Fibroblast of lung (primary cell): ENCODE measurements at regions not wholly inside any gene's neighbourhood (a gene's known extent, or its start where the extent isn't known, plus 50 kb on each side); places are given as distances from the start of the nearest gene placed in this dataset.
A peak's percentile ranks its signal among the peaks of the same experiment; 100 is the strongest.

ENCODE experiments used
- DNase-seq, 2 donors: peaks; one replicate each; pipeline versions ENCODE4 v3.0.0 to v3.0.0-alpha.2; 2010; ENCODE audit warnings: low read depth in 2 of 2
- H2AFZ ChIP-seq: 2 replicates; pipeline ENCODE4 v1.5.1; 2012; ENCODE audit warnings: low read length, control low read depth, inconsistent platforms
- H3K27ac ChIP-seq: 2 replicates; pipeline ENCODE4 v1.5.1; 2011; ENCODE audit warnings: low read length, control low read depth; ENCODE audit not compliant: insufficient read depth
- H3K27me3 ChIP-seq: 2 replicates; pipeline ENCODE4 v1.5.1; 2011; ENCODE audit warnings: mild to moderate bottlenecking, low read length; ENCODE audit not compliant: control insufficient read depth, insufficient read depth
- H3K36me3 ChIP-seq: 2 replicates; pipeline ENCODE4 v1.5.1; 2011; ENCODE audit warnings: low read length; ENCODE audit not compliant: control insufficient read depth, insufficient read depth
- H3K4me1 ChIP-seq: 2 replicates; pipeline ENCODE4 v1.5.1; 2011; ENCODE audit warnings: low read length; ENCODE audit not compliant: control insufficient read depth, insufficient read depth; ENCODE audit errors: extremely low read depth
- H3K4me2 ChIP-seq: 2 replicates; pipeline ENCODE4 v1.5.1; 2011; ENCODE audit warnings: low read length, control low read depth; ENCODE audit not compliant: insufficient read depth; ENCODE audit errors: extremely low read depth
- H3K4me3 ChIP-seq, 4 experiments: fragments of 200-600 bp in 1 of 4; sonication (generic) in 1 of 4; replicated peaks in 1 of 4; 2 replicates each; pipeline ENCODE4 v1.5.1; 2011 to 2016; ENCODE audit warnings: low read length in 4 of 4, low read depth in 3 of 4, mild to moderate bottlenecking in 3 of 4, control low read depth in 2 of 4, inconsistent platforms in 1 of 4, mixed read lengths in 1 of 4; ENCODE audit not compliant: insufficient read depth in 1 of 4; ENCODE audit errors: control extremely low read depth in 1 of 4
- H3K79me2 ChIP-seq: 2 replicates; pipeline ENCODE4 v1.5.1; 2012; ENCODE audit warnings: mild to moderate bottlenecking, low read length, inconsistent platforms; ENCODE audit not compliant: control insufficient read depth, insufficient read depth
- H3K9ac ChIP-seq: 2 replicates; pipeline ENCODE4 v1.5.1; 2011; ENCODE audit warnings: mild to moderate bottlenecking, low read length, control low read depth; ENCODE audit not compliant: insufficient read depth
- H3K9me3 ChIP-seq: 2 replicates; pipeline ENCODE4 v1.5.1; 2012; ENCODE audit warnings: low read depth, low read length; ENCODE audit not compliant: control insufficient read depth, insufficient read depth
- H4K20me1 ChIP-seq: 2 replicates; pipeline ENCODE4 v1.5.1; 2011; ENCODE audit warnings: low read length; ENCODE audit not compliant: control insufficient read depth, insufficient read depth; ENCODE audit errors: extremely low read depth
- EZH2 ChIP-seq: IDR thresholded peaks from 2 replicates; pipeline ENCODE4 v1.5.1; 2012; ENCODE audit warnings: low read length, control low read depth, mild to moderate bottlenecking; ENCODE audit errors: missing control alignments
- TF ChIP-seq, protein P1 (sequence below), 2 donors: IDR thresholded peaks in 1 of 2; conservative IDR thresholded peaks in 1 of 2; 1 replicate in 1 of 2; 2 replicates in 1 of 2; pipeline ENCODE4 v1.5.1; 2011 to 2012; ENCODE audit warnings: low read length in 2 of 2, control low read depth in 1 of 2, inconsistent platforms in 1 of 2, low read depth in 1 of 2, mild to moderate bottlenecking in 1 of 2

DNA sequence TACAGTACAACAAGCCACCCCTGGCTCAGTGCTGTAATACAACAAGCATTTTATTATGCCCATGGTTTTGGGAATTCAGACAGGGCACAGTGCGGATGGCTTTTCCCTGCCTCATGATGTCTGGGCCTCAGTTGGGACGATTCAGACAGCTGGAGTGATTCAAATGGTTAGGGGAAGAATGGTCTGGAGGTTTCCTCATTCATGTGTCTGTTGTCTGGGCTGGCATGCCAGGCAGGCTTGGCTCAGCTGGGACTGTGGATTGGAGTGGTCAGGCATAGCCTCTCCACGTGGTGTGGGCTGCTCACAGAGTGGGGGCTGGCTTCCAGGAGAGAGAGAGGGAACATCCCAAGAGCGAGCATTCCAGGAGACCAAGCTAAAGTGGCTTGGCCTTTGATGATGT is 164.4 kb downstream of the C11orf91 start:
- DNase-seq: no peak
- no peak overlapping the region for H2AFZ ChIP-seq

DNA sequence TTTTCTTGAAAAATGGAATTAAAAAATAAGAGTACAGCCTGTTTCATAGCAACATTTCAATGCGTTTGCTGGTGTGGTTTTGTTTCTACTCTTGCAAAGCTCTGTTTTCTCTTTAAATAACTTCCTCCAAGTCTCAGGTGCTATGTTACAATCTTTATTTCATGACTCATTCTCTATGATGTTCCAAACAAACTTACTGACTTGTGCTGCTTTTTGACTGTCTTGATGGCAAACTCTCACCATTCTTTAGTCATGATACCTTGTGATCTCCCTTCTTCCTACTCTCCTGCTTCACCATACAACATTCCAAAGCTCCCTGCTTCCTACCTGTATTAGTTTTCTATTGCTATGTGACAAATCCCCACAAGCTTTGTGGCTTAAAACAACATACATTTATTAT is 166.1 kb downstream of the C11orf91 start:
- Histone ChIP-seq H4K20me1 (no peaks in the 10 kb centered on the region), H3K4me3 (no peak overlapping the region), H3K4me1 (no peaks in the 10 kb centered on the region), H3K79me2 (no peaks in the 10 kb centered on the region), H3K4me2 (no peak overlapping the region), H3K27ac (no peak overlapping the region), H3K27me3 (no peaks in the 10 kb centered on the region), H2AFZ (no peak overlapping the region), H3K36me3 (no peaks in the 10 kb centered on the region), H3K9me3 (no peaks in the 10 kb centered on the region), H3K9ac (no peak overlapping the region)
- TF ChIP-seq, protein P1, sequence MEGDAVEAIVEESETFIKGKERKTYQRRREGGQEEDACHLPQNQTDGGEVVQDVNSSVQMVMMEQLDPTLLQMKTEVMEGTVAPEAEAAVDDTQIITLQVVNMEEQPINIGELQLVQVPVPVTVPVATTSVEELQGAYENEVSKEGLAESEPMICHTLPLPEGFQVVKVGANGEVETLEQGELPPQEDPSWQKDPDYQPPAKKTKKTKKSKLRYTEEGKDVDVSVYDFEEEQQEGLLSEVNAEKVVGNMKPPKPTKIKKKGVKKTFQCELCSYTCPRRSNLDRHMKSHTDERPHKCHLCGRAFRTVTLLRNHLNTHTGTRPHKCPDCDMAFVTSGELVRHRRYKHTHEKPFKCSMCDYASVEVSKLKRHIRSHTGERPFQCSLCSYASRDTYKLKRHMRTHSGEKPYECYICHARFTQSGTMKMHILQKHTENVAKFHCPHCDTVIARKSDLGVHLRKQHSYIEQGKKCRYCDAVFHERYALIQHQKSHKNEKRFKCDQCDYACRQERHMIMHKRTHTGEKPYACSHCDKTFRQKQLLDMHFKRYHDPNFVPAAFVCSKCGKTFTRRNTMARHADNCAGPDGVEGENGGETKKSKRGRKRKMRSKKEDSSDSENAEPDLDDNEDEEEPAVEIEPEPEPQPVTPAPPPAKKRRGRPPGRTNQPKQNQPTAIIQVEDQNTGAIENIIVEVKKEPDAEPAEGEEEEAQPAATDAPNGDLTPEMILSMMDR (conservative IDR thresholded peaks at IDR 0.05 in 1 of 2, IDR thresholded peaks at IDR 0.05 in 1 of 2; ENCODE audit: low read depth in 1 of 2, low read length in 2 of 2): no peak
- no peak for TF ChIP-seq EZH2
- DNase-seq: peak in 1 of 2 donors; percentile 53

More for the DNA sequence above, 164.4 kb downstream of the C11orf91 start:
- Histone ChIP-seq H3K4me1 (no peaks in the 10 kb centered on the region), H3K4me3 (no peak overlapping the region), H3K9ac (no peak overlapping the region), H3K4me2 (no peak overlapping the region), H3K36me3 (no peaks in the 10 kb centered on the region), H3K9me3 (no peaks in the 10 kb centered on the region), H3K79me2 (no peaks in the 10 kb centered on the region), H4K20me1 (no peaks in the 10 kb centered on the region), H3K27ac (no peak overlapping the region), H3K27me3 (no peaks in the 10 kb centered on the region)
- TF ChIP-seq EZH2: no peak
- TF ChIP-seq, protein P1 (conservative IDR thresholded peaks at IDR 0.05 in 1 of 2, IDR thresholded peaks at IDR 0.05 in 1 of 2; ENCODE audit: low read depth in 1 of 2, low read length in 2 of 2): no peak

DNA sequence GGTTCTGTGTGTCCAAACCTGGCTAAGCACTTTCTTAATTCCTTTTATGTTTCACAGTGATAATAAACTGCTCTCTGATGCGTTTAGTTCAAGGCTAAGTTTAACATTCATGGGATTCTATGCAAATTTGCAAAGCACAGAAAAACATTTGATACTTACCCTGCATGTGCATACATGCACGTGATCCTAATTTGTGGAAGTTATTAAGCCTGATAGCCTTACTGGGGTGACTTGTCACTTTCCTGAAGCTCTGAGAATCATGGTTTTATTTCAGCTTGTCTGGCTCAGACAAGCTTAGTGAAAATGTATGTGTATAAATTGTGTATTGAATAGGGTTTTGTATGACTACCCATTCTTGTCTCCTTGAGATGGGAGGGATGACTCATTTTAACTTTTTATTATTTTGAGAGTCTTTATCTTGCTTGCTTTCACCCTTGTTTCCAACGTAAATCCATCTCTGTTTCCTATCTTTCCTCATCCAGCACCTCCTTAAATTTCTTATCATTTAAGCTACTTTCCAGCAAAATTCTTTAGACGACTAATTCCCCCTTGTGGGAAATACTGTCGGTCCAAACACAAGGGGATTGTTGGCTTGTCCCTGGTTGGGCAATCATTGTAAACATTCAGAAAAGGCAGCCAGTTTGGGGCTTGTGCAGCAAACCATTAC is 167.1 kb downstream of the C11orf91 start:
- Histone ChIP-seq H3K27ac (no peak overlapping the region), H3K79me2 (no peaks in the 10 kb centered on the region), H3K27me3 (no peaks in the 10 kb centered on the region), H3K4me3 (no peak overlapping the region), H3K36me3 (no peaks in the 10 kb centered on the region), H4K20me1 (no peaks in the 10 kb centered on the region), H3K4me1 (no peaks in the 10 kb centered on the region), H3K4me2 (no peak overlapping the region), H3K9me3 (no peaks in the 10 kb centered on the region), H3K9ac (no peak overlapping the region), H2AFZ (no peak overlapping the region)
- TF ChIP-seq EZH2: no peak
- TF ChIP-seq, protein P1 (conservative IDR thresholded peaks at IDR 0.05 in 1 of 2, IDR thresholded peaks at IDR 0.05 in 1 of 2; ENCODE audit: low read depth in 1 of 2, low read length in 2 of 2): no peak
- DNase-seq: peak; percentile 24 to 64
